GM12891 (cell line): ENCODE measurements at regions not wholly inside any gene's neighbourhood (a gene's known extent, or its start where the extent isn't known, plus 50 kb on each side); places are given as distances from the start of the nearest gene placed in this dataset.

Experiments used
- PAX5 ChIP-seq: IDR thresholded peaks from 2 replicates; pipeline ENCODE4 v1.6.1; 2011; ENCODE audit warnings: low read length, moderate library complexity, mild to moderate bottlenecking; ENCODE audit not compliant: insufficient read depth, severe bottlenecking
- POLR2A ChIP-seq: IDR thresholded peaks from 2 replicates; pipeline ENCODE4 v1.6.1; 2011; ENCODE audit warnings: low read depth, low read length, control low read depth
- POLR2AphosphoS5 ChIP-seq: IDR thresholded peaks from 2 replicates; pipeline ENCODE4 v1.6.1; 2011; ENCODE audit warnings: low read depth, low read length, control low read depth
- POU2F2 ChIP-seq: IDR thresholded peaks from 2 replicates; pipeline ENCODE4 v1.6.1; 2011; ENCODE audit warnings: low read depth, mild to moderate bottlenecking, control low read depth, low read length, moderate library complexity
- TAF1 ChIP-seq: IDR thresholded peaks from 2 replicates; pipeline ENCODE4 v1.6.1; 2011; ENCODE audit warnings: low read depth, low read length, control low read depth

- TF ChIP-seq TAF1 (no peak), POLR2A (no peak), POLR2AphosphoS5 (no peak), PAX5 (no peak), POU2F2 (no peak)
These were observed 560.1 kb upstream of the TBX3 start for GRCh38 chr12:115243933-115244628.
